Peyer's patch (tissue), 4 donors: ENCODE measurements at regions not wholly inside any gene's neighbourhood (a gene's known extent, or its start where the extent isn't known, plus 50 kb on each side); places are given as distances from the start of the nearest gene placed in this dataset.

Experiments used
- POLR2A ChIP-seq, 2 donors: fragments of 450-650 bp; IDR thresholded peaks; one replicate each; pipeline ENCODE4 v1.5.1; 2017; ENCODE audit warnings: antibody characterized with exemption in 2 of 2, mild to moderate bottlenecking in 2 of 2, moderate library complexity in 2 of 2
- TF ChIP-seq, protein P1 (sequence below), 6 experiments: fragments of 450-650 bp in 4 of 6; fragments of 200-600 bp in 2 of 6; sonication (generic) in 1 of 6; IDR thresholded peaks; one replicate each; pipeline ENCODE4 v1.5.1; 2017 to 2019; ENCODE audit warnings: antibody characterized with exemption in 6 of 6, mild to moderate bottlenecking in 3 of 6, moderate library complexity in 1 of 6

DNA sequence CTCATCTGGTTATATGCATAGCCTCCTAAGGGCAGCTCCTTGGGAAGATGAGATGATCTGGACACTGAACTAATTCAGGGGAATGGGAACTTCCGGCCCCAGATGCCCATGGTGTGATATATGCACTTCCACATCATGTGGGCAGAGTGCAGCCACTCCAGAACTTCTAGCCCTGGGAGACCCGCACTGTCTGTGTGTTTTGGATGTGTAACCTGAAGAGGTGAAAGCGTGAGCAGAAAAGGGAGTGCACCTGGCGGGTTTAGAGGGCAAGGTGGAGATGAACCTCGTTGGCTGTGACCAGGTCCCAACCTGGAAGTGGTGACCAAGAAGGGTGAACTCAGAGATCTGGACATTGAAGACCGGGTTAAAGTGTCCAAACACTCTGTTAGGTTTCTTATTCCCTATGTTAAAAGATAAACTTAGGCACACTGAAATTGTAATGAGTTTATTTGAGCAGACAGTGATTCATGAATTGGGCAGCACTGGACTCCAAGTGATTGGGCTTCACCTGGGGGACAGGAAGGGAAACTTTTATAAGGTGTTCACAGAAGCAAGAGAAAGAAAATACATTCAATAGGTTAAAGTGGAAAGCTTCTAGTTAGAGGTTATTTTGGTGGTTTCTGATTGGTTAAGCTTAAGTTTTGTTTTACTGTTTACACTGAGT, 296.2 kb upstream of the SKOR2 start:
- no peak for TF ChIP-seq POLR2A (IDR thresholded peaks at IDR 0.05)
- TF ChIP-seq, protein P1, sequence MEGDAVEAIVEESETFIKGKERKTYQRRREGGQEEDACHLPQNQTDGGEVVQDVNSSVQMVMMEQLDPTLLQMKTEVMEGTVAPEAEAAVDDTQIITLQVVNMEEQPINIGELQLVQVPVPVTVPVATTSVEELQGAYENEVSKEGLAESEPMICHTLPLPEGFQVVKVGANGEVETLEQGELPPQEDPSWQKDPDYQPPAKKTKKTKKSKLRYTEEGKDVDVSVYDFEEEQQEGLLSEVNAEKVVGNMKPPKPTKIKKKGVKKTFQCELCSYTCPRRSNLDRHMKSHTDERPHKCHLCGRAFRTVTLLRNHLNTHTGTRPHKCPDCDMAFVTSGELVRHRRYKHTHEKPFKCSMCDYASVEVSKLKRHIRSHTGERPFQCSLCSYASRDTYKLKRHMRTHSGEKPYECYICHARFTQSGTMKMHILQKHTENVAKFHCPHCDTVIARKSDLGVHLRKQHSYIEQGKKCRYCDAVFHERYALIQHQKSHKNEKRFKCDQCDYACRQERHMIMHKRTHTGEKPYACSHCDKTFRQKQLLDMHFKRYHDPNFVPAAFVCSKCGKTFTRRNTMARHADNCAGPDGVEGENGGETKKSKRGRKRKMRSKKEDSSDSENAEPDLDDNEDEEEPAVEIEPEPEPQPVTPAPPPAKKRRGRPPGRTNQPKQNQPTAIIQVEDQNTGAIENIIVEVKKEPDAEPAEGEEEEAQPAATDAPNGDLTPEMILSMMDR (IDR thresholded peaks at IDR 0.05): no peak
